ENCODE measurements at regions not wholly inside any gene's neighbourhood (a gene's known extent, or its start where the extent isn't known, plus 50 kb on each side); places are given as distances from the start of the nearest gene placed in this dataset.

- H3K36me3 ChIP-seq (ENCODE audit: low read depth) = no peaks in the 10 kb centered on the region
- DNase-seq = no peak
- ChIA-PET POLR2A (ENCODE audit: unreplicated experiment) (no interaction called here), CTCF (no interaction called here)
- no peak overlapping the region for H3K27ac ChIP-seq
- H2AFZ ChIP-seq = no peak overlapping the region
- H3K79me2 ChIP-seq (ENCODE audit: low read depth) = no peaks in the 10 kb centered on the region
- H3K4me1 ChIP-seq (replicated peaks; ENCODE audit: insufficient read depth) = no peaks in the 10 kb centered on the region
- H3K9me3 ChIP-seq (ENCODE audit: insufficient read depth, low read depth) = no peaks in the 10 kb centered on the region
- no peaks in the 10 kb centered on the region for H3K27me3 ChIP-seq (ENCODE audit: insufficient read depth, low read depth)
- no peak overlapping the region for H3K4me2 ChIP-seq
- BruUV-seq (replicated peaks) = no TSS peak
- H3K9me2 ChIP-seq (ENCODE audit: insufficient read depth) = no peaks in the 10 kb centered on the region
- no peaks in the 10 kb centered on the region for H4K20me1 ChIP-seq (ENCODE audit: insufficient read depth)
- TF ChIP-seq EZH2 (IDR thresholded peaks at IDR 0.05; ENCODE audit: low read depth) (no peak), CTCF (conservative IDR thresholded peaks at IDR 0.05) (no peak)
- H3K4me3 ChIP-seq = no peak overlapping the region
- intact Hi-C loops (cut with micrococcal nuclease; ENCODE audit: unreplicated experiment) = no loop called here
- no peaks in the 10 kb centered on the region for H3F3A ChIP-seq (ENCODE audit: insufficient read depth, low read depth)
These were observed 336.5 kb upstream of the SLC39A10 start for GRCh38 chr2:195320413-195320973.

- no peaks in the 10 kb centered on the region for H3F3A ChIP-seq (ENCODE audit: insufficient read depth, low read depth)
- no TSS peak for BruUV-seq (replicated peaks)
- H2AFZ ChIP-seq = no peak overlapping the region
- no peaks in the 10 kb centered on the region for H3K9me2 ChIP-seq (ENCODE audit: insufficient read depth)
- H3K4me2 ChIP-seq = no peak overlapping the region
- H3K27ac ChIP-seq = no peak overlapping the region
- H3K27me3 ChIP-seq (ENCODE audit: insufficient read depth, low read depth) = no peaks in the 10 kb centered on the region
- no peaks in the 10 kb centered on the region for H3K4me1 ChIP-seq (replicated peaks; ENCODE audit: insufficient read depth)
- no peaks in the 10 kb centered on the region for H4K20me1 ChIP-seq (ENCODE audit: insufficient read depth)
- TF ChIP-seq CTCF (conservative IDR thresholded peaks at IDR 0.05) = no peak
- TF ChIP-seq EZH2 (IDR thresholded peaks at IDR 0.05; ENCODE audit: low read depth) = no peak
- H3K36me3 ChIP-seq (ENCODE audit: low read depth) = no peaks in the 10 kb centered on the region
- ChIA-PET CTCF (interaction anchor here (0.8 kb wide), 1 partner anchor 340 kb away, joined by 5 read pairs; no protein-coding TSS in a partner anchor), POLR2A (ENCODE audit: unreplicated experiment) (no interaction called here)
- H3K9me3 ChIP-seq (ENCODE audit: insufficient read depth, low read depth) = no peaks in the 10 kb centered on the region
- no peaks in the 10 kb centered on the region for H3K79me2 ChIP-seq (ENCODE audit: low read depth)
- no peak overlapping the region for H3K4me3 ChIP-seq
- intact Hi-C loops (cut with micrococcal nuclease; ENCODE audit: unreplicated experiment) = loop anchor here (2.0 to 10.0 kb wide), 2 partner anchors 341 to 615 kb away; no protein-coding TSS in a partner anchor
- DNase-seq = no peak
These were observed 337.2 kb upstream of the SLC39A10 start for GRCh38 chr2:195319548-195320412.

GRCh38 chr2:195319112-195319460 is 337.9 kb upstream of the SLC39A10 start:
- H3F3A ChIP-seq (ENCODE audit: insufficient read depth, low read depth) = no peaks in the 10 kb centered on the region
- H3K4me3 ChIP-seq = no peak overlapping the region
- H3K9me2 ChIP-seq (ENCODE audit: insufficient read depth) = no peaks in the 10 kb centered on the region
- no peaks in the 10 kb centered on the region for H3K9me3 ChIP-seq (ENCODE audit: insufficient read depth, low read depth)
- H4K20me1 ChIP-seq (ENCODE audit: insufficient read depth) = no peaks in the 10 kb centered on the region
- H3K36me3 ChIP-seq (ENCODE audit: low read depth) = no peaks in the 10 kb centered on the region
- TF ChIP-seq EZH2 (IDR thresholded peaks at IDR 0.05; ENCODE audit: low read depth) (no peak), CTCF (conservative IDR thresholded peaks at IDR 0.05) (no peak)
- CTCF ChIA-PET = interaction anchor here (0.8 kb wide), 1 partner anchor 341 kb away, joined by 5 read pairs; no protein-coding TSS in a partner anchor
- intact Hi-C loops (cut with micrococcal nuclease; ENCODE audit: unreplicated experiment) = loop anchor here (2.0 to 10.0 kb wide), 2 partner anchors 342 to 616 kb away; no protein-coding TSS in a partner anchor
- H3K4me1 ChIP-seq (replicated peaks; ENCODE audit: insufficient read depth) = no peaks in the 10 kb centered on the region
- no peaks in the 10 kb centered on the region for H3K27me3 ChIP-seq (ENCODE audit: insufficient read depth, low read depth)
- H3K4me2 ChIP-seq = no peak overlapping the region
- H3K27ac ChIP-seq = no peak overlapping the region
- POLR2A ChIA-PET (ENCODE audit: unreplicated experiment) = no interaction called here
- H2AFZ ChIP-seq = no peak overlapping the region
- no TSS peak for BruUV-seq (replicated peaks)
- DNase-seq = no peak
- no peaks in the 10 kb centered on the region for H3K79me2 ChIP-seq (ENCODE audit: low read depth)

All from PC-9 (cell line).